GM18870 (cell line): ENCODE measurements at regions not wholly inside any gene's neighbourhood (a gene's known extent, or its start where the extent isn't known, plus 50 kb on each side); places are given as distances from the start of the nearest gene placed in this dataset.

ENCODE experiments used
- ATAC-seq: cut with Tn5 transposase; IDR thresholded peaks from one replicate; pipeline ENCODE4 v1.9.1; 2021; ENCODE audit warnings: moderate library complexity; ENCODE audit not compliant: unreplicated experiment

DNA sequence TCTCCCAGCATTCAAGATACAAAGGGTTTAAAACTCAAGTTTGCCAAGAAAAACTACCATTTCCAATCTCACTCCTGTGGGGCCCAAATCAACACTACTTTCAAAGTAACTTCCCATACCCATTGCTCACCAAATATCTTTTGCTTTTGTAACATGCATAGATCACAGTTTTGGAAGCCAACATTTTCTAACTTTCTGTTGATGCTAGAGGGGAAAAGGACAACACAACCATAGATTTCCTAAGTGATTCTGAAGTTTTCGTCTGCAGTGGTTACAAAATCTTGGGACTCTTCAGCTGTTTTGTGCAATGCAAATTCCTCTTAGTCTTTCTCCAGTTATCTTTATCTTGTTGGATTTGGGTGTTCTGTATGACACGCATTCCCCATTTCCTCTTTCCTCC lies 94.1 kb upstream of the PAPPA start:
- ATAC-seq: no peak

DNA sequence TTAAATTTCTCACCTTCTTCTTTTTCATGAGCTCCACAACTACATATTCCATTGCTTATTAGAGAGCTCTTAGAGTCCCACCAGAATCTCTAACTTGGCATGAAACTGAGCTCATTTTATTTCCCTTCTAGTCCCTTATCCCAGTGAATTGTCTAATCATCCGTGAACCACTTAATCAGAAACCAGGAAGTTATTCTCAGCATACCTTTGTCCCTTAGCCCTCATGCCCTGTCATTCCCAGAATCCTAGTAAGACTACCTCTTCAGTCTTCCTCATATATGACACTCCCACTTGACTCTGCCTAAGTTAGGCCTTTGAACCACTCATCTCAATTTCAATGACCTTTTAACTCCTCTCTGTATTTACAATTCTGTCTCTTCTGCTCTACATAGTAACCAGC lies 93.0 kb upstream of the PAPPA start:
- ATAC-seq: no peak

DNA sequence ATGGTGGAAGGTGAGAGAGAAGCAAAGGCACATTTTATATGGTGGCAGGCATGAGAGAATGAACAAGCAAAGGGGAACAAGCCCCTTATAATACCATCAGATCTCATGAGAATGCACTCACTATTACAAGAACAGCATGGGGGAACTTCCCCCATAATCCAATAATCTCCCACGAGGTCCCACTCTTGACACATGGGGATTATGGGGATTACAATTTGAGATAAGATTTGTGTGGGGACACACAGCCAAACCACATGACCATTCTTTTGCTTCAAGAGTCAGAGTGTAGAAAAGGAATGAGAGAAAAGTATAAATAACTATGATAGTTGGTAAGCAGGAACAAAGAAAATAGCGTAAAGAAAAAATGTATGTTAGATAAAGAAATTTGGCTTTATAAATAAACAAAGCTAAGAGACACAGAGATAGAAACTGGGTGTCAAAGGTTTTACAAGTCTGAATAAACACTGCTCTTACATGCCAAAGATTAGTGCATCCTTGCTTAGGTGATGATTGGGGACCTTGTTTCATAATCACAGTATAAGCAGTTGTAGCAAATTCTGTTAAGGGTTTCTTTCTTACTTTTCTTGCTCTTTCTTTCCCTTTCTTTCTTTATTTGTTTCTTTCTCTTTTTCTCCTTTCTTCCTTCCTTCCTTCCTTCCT lies 91.9 kb upstream of the PAPPA start:
- ATAC-seq: no peak

DNA sequence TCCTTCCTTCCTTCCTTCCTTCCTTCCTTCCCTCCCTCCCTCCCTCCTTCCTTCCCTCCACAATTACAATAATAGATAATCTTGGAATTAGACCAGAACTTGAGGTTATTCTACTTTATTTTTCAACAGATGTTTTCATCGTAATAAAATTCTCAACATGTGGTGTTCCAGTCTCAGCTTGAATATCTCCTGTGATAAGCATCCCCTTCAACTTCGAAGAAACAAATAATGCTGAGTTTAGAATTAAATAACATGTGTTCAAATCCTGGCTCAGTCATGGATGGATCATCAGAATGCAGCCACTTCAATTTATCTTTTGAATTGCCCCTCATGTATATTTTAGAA lies 91.4 kb upstream of the PAPPA start:
- no peak for ATAC-seq

DNA sequence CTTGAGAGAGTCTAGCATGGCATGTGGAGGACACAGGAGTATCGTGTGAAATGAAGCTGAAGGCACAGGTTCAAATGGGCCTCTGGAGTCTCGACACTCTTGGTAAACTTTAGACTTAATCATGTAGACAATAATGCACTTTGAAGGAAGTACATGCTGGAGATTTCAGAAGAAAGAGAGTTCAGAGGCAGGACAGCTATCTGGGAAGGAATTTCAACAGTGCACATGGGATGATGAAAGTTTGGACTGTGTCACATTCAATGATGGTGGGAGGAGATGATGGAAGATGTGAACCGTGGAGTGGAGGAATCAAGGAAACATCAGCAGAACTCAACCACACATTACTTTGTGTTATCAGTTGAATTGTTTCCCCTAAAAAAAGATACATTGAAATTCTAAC lies 88.6 kb upstream of the PAPPA start:
- no peak for ATAC-seq

DNA sequence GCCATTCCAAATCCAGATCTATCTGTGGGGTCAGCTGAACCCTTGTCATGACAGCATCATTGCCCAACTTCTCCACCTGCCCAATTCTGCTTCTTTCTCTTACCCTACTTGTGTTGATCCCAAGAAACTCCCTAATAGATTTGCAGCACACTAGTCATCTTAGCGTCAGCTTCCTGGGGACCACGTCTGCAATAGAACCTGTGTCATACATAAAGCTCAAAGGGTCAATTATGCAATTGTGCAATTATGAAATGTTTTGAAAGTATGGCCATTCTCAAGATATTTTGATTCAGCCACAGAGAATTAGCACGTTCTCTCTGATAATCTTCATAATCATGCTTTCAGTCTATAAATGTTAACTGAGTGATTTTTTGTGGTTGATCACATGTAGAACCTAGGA lies 87.4 kb upstream of the PAPPA start:
- no peak for ATAC-seq

DNA sequence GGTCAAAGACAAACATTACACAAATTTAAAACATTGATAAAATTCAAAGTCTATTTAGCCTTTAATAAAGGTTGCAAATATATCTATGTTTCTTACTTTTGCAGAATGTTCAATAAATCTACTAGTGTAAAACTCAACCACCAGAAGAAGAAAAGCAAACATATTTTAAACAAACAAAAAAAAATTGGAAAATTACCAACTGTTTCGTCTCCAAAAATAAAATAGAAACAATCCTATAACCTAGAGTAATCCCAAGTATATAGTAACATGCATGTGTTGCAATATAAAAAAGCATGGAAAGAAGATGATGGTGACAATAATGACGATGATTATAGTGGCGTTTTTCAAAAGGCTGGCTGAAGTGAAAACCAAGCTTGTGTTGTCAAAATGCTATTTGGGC lies 86.0 kb upstream of the PAPPA start:
- ATAC-seq: no peak

DNA sequence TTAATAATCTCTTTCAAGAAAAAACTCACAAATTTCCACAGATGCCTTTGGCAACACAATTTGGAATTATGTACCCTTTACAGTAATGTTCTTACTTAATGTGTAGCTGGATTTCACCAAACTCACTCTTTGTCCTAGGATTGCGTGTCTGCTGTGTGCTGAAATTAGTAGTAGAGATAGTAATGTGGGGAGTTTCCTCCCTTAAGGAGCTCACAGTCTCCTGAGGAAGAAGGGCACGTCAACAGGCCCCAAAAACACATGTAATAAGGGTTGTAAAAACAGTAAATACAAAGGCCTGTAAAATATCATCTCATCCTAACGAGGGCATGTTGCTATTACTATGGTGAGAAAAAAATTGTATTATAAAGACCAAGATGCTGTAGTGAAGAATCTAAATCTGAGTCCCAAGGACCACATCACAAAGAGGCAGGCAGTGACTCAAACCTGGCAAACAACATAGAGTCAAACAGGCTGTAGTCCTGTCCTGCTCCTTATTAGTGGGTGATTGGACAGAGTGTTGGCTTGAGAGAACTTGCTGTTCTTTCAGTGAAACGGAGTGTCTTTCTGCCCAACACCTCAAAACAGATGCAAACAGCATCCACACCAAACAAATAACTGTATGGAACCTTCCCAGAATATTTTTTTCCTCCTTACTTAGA lies 83.2 kb upstream of the PAPPA start:
- ATAC-seq: no peak

DNA sequence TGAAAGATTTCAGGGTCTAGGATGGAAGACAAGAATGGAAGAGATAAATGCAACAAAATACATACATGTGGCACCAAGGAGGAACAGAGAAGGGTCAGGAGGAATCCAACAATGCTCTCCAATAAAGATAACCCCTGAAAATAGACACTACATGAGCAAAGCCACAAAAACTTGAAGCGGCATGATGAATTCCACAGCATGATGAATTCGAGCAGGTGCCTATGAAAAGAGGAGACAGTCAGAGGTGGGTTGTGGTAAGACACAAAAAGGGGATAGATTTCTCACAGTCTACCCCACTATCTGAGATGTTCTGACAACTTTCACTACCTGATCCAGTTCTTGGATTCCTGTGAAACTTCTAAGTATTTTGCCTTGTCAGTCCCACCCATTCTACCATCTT lies 81.5 kb upstream of the PAPPA start:
- ATAC-seq: no peak

DNA sequence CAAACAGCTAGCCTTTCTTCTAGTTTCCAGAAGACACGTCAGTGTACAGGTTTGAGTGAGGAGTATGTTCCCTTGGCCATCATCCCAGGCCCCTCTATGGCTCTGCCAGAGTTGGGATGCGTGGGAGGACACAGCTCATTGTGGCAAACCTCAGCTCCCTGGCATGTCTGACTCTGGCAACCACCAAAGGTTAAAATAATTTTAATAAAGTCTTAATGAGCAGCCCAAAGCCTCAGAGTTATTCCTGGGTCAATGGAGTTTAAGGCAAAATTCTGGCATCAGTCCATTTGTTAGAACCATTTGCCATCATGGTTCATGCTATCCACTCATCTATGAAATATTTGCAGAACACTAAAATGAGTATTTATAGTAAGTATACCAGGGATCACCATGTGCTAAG lies 79.8 kb upstream of the PAPPA start:
- no peak for ATAC-seq

DNA sequence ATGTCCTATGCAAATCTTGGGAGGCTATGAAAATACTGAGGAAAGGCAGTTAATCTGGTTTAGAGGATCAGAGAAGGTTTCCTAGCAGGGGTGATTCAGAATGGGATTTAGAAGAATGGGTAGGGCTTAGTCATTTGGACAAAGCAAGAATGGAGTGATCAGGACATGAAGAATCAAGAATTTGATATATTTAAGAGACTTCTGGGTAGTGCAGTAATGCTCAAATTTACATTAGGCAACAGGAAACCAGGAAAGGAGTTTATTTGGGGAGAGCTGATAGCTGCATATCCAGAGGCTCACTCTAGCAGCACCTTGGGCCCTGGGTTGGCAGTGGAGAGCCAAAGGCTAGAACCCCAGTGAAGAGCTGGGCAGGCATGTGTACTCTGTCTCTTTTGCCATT lies 78.9 kb upstream of the PAPPA start:
- no peak for ATAC-seq

DNA sequence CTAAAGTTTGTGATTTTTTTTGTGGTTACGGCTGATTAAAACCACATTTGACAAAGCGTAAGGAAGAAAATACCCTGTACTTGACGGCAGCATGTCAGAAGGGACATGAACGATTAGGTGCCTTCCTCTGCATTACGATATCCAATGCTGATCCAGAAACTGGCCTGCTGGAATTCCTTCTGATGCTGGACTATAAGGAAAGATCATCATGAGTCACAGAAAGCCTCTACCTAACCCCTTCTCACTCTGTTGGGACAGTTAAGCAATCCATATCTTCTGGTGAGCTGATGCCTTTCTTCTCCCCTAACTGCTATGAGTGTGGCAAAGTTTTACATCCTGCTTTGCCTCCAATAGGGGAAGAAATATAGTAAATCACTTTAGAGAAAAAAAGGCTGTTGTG lies 78.4 kb upstream of the PAPPA start:
- ATAC-seq: no peak

DNA sequence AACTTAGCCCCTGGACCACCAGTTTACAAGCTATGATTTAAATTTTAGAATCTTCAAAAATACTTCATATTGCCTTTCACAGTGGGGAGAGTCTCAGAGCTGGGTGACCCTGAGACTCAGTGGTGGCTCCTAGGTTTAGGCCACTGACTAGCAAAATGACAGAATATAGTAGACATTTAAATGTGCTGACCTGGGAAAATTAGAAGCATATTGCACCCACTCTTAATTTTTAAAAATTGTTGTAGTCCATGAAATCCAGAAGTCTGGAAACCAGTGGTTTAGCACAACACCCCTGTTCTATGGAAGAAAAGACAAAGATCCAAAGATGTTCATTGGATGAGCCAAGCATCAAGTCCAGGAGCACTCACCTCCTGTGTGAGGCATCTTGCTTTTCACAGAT lies 75.0 kb upstream of the PAPPA start:
- no peak for ATAC-seq

DNA sequence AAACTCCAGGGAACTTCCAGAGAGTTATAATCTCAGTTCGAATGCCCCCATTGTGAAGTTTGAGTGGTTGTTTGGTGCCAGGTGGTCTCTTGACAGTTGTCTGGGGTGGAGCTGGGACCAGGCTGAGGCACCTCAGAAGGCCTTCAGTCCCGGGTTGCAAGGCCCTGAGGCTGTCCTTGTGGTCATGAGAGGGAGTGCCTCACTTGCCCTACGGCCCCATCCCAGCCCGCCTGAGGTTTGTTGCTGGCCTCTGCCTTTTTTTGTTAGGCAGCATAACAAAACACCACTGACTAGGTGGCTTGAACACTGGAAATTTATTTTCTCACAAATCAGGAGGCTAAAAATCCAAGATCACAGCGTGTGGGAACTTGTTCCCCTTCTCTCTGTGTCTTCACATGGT lies 73.0 kb upstream of the PAPPA start:
- ATAC-seq: no peak

DNA sequence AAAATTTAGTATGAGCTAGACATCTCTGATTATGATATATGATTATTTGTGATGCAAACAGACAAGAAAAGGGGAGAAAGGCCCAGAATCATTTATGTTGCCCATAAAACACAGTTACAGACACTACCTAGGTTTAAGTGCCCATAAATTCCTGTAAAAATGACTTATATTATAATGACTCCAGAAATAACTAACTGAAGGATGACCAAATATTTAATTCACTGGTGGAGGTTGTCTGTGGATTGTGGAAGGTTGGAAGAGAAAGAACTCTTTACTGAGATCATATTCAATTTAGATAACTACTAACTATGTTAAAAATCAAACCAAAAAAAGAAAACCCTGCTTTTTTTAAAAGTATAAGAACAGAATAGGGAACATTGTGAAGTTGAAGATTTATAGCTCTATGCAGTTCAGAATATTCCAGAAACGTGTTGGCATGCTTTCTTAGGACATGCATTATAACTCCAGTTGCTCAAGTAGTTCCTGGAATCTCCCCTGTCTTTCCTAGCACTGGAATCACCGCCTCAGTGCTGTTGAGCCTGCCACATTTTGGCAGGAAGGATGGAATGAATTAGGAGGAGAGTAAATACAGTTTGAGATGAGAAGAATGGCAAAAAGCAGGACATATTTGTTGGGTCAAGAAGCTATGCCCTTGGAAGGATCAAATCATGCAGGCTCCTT lies 72.0 kb upstream of the PAPPA start:
- ATAC-seq: no peak

DNA sequence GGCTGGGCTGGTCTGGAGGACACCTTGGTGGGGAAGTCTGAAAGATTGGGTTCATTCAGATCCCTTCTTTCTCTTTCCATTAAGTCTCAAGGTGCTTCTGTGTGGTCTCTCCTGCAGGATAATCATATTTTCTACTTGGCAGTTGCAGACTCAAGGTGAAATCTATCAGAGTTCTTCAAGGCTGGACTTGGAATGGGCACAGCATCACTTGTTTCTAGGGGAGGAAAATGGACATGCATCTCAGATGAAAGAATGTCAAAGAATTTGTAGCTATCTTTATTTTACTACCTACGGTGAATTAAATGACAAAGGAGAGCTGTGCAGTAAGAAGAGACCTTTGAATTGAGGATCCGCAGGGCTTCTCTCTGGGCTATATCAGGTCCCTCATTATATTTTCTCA lies 69.8 kb upstream of the PAPPA start:
- ATAC-seq: no peak

DNA sequence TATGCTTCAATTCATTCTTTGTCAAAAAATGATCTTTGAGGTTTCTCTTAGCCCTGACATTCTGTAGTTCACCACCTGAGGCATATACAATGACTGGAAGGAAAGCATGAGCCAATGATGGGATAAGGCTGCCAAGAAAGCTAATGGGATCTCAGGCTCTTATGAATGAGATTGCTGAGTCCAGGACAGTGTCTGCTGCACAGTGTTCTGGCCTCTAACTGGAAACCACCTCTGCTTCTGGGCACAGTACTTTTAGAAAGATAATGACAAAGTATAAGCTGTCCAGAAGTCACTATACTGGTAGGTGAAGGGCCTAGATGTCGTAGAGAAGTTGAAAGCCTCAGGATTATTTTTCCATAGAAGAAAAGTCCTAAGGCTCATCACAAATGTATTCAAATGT lies 69.1 kb upstream of the PAPPA start:
- no peak for ATAC-seq

DNA sequence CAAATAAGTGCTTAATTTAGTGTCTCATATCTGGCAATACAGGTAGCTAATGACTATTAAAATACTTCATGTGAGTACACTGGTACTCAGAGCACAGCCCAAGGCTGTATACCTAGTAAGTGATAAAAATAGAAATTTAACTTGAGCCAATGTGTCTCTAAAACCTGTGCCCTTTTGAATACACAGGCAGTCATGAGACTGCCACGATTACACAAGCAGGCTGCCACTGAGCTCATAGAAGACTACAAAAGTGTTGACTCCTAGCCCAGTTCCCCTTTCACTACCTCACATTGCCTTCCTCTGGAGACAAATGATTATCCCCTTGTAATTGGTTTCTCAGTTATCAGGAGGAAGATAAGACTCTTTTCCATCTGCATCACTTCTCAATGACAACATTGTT lies 66.3 kb upstream of the PAPPA start:
- no peak for ATAC-seq

DNA sequence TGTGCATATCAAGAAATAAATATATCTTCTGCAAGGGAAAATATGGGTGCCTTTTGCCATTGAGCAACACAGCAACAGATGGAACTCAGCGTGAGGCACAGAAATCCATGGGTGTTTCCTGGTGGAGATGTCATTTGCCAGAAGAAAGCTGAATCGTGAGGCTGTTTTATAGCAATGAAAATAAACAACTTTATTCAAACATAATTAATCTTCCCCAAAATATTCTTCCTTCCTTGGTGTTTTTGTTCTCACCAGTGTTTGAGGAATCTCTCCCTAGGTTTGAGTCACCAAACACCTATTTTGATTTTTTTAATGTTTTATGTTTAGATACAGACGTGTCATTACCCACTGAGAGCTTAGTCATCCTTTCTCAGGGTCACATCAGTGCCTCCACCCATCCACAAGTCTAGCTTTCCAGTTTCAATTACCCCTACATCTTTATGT lies 65.8 kb upstream of the PAPPA start:
- ATAC-seq: no peak

DNA sequence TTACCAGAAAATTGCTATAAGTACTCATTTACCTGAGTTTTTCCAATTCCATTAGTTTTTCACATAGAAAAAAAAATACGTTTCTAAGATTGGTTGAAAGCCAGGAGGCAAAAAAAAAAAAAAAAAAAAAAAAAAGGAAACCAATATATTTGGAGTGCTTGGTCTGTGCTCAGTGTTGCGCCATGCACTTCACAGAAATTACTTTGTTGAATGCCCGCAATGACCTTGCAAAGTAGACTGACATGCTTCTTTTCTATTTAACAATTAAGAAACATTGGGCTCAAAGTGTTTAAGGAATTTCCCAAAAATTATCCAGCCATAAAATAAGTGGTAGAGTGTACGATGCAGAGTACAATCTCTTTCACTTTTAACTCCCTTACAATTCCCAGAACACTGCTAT lies 65.2 kb upstream of the PAPPA start:
- ATAC-seq: no peak

DNA sequence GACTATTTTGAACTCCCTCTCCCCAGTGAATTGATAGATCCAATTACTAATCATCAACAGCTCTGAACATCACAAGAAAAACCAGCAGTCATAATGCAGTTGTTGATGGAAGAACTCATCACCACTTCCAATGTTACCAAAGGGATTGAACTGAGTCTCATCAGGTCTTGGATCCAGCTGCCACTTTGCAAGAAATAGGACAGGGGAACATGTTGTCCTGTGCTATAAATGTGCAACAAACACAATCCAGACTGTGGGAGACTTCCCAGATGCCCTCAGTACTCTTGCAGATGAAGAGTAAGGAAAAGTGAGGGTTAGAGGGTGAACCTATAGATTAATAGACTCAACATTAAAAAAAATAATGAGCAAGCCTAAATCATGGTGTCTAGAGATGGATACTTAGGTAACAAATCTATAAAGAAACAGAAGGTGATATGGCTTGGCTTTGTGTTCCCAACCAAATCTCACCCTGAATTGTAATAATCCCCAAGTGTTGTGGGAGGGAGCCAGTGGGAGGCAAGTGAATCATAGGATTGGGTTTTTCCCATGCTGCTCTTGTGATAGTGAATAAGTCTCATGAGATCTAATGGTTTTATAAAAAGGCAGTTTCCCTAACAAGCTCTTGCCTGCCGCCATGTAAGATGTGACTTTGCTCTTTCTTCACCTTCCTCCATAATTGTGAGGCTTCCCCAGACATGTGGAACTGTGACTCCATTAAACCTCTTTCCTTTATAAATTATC lies 63.4 kb upstream of the PAPPA start:
- ATAC-seq: no peak

DNA sequence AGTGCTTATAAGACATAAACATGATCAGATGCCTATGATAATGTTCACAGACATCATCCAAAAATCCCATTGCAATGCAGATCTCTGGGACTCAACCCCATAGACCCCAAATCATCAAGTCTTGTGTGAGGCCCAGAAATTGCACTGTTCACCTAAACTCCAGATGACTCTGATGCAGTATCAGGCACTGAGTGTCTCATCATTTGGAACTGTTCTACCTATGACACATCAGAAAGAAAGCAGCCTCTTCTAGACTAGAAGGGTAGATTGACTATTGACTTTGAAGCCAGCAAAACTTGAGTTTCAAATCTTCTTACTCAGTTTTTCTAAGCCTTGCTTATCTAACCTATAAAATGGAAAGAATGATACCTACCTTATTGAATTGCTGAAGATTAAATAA lies 58.7 kb upstream of the PAPPA start:
- no peak for ATAC-seq
